CD4-positive, alpha-beta T cell treated with Interleukin-2 at 100 ng/mL for 4 hours (primary cell): ENCODE measurements at regions not wholly inside any gene's neighbourhood (a gene's known extent, or its start where the extent isn't known, plus 50 kb on each side); places are given as distances from the start of the nearest gene placed in this dataset.
A peak's percentile ranks its signal among the peaks of the same experiment; 100 is the strongest.
"Not testable (repeated sequence)": the region's sequence is repeated elsewhere in the genome, so short reads cannot be mapped to it uniquely, and the experiment has no call there.

Source experiments
- DNase-seq: peaks from one replicate; pipeline ENCODE4 v3.0.0-alpha.2; 2020; ENCODE audit warnings: low spot score

DNA sequence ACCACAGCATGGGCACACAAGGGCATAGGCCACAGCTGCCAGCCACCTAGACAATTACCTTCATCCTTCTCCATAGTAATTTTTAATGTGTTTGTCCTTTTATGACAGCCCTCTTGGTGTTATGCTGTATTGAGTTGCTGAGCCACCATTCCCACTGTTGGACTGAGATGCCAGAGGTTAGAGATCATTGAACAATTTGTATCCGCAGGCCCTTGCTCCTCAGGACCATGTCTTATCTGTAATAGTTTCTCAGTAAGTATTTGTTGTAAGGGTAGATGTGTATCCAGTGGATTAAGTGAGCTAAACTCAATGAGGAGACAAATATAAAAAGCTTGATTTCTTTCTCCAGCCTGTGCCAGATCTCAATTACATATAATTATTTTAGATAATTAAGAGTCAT lies 832.8 kb upstream of the ID2 start:
- DNase-seq: no peak

DNA sequence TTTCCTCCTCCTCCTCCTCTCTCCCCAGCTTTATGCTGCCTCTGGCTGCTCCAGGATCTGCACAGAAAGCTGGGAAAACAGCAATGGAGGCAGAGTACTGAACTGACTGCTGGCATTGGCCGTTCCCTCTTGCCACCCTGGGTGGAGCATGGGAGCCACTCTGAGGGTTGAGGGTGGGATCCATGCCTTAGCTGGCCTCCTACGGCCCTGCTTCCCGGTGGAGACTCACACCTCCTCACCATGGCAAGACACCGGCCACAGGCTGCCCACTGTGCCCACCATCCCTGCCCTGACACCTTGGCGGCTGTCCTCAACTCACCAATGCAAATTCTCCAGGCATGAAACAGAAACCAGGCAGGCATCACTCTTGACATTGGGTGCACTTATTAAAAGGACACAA lies 832.3 kb upstream of the ID2 start:
- DNase-seq: no peak

DNA sequence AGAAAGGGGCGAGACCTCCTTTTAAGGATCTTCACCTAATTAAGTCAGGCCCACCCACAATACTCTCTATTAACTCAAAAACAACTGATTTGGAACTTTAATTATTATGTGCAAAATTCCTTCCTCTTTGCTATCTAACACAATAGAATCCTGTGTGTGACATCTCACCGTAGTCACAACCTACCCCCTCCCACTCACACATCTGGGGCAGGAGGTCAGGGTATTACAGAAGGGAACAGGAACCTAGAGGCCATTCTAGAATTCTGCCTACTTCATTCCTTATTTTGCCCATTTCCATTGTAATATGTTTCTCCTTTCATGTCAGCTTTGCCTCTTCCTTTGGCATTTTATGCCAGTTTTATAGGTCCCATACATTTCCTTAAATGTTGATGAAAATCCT lies 829.3 kb upstream of the ID2 start:
- DNase-seq: no peak

DNA sequence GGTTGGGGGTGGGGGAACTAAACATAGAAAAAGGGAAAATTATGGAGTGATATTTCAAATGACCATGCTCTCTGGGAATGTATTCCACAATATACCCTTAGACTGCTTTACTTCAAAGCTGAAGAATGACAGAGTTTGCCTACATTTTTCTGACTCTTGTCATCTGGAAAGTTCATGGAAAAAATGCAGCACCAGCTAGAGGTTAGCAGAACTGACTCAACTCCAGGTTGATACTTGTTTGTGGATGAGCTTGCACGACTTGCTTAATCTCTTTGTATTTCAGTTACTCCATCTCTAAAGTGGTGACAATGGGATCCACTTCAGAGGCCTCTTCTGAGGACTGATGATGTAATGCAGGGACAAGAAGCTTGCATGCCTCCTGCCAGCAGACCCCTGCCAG lies 824.0 kb upstream of the ID2 start:
- DNase-seq: no peak

DNA sequence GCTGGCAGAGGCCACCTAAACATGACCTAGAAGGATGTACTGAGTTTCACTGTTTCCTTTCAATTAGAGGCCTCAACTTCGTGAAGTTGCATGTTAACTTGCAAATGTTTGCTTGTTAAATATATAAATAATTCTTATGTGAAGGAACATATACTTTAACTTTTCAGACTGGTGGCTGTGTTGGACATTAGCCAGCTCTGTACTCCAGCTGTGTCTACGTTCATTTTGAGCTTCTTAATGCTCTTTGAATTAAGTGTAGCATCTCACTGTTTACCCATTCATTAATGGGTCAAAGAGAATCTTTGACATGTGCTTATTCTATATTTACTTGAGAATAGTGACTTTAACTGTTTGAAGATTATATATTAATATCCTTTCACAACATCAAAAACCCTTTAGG lies 823.2 kb upstream of the ID2 start:
- DNase-seq: no peak

DNA sequence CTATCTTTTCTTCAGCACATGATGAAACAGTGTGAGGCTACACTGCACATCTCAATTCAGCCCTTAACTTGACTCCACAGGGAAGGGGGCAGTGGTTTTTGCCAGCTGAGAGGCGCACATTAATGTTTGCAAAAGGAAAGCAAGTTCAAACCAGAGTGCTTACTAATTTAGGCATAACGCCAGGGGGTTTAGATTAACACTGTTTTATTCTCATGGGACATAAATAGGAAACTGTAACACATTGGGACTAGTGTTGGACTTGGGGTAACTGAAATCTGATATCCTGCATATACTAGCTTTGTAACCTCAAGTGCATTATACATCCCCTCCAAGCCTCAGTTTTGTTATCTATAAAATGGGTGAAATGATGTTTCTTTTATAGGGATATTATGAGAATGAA lies 821.2 kb upstream of the ID2 start:
- no peak for DNase-seq

DNA sequence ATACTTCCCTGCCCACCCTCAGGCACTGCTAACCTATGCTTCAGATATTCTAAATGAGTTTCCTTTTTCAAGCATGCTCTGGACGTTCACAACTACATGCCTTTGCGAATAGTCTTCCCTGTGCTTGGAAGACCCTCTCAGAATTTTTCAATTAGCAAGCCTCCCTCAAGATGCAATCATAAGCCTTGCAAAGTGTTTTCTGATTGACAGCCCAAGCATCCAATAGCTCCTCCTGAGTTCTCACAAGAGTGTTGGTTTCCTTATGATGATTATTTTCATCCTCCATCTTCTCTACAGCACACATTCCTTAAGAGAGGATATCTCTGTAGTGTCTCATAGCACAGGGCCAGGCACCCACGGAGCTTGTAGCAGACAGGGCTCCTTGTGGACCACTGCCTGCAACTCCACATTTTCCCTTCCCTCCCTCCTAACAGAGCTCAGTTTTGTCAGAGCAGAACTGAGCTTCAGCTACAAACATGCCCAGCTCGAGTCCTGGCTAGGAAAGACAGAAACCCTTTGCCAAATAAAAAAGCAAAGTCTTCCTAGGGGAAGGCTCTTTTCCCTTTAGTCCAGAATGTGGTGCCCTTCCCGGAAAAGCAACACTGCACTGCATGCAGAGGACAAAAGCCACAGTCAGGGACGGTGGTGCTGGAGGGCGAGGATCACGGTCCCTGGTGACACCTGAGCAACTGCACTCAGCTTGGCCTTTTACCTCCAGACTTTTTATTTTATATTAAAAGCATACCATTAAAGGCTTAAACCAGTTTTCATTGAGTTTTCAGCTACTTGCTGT lies 819.8 kb upstream of the ID2 start:
- DNase-seq: no peak

DNA sequence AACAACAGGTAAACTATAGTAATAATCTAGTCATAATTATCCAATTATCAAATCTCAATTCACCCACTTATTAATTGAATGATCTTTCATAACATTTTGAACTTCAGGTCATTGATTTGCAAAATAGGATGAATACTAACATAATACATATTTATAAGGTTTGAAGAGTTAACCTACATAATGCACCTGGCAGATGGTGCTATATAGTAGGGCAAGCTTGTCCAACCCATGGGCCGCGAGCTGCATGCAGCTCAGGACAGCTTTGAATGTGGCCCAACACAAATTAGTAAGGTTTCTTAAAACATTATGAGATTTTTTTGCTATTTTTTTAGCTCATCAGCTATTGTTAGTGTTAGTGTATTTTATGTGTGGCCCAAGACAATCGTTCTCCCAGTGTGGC lies 815.8 kb upstream of the ID2 start:
- no peak for DNase-seq

DNA sequence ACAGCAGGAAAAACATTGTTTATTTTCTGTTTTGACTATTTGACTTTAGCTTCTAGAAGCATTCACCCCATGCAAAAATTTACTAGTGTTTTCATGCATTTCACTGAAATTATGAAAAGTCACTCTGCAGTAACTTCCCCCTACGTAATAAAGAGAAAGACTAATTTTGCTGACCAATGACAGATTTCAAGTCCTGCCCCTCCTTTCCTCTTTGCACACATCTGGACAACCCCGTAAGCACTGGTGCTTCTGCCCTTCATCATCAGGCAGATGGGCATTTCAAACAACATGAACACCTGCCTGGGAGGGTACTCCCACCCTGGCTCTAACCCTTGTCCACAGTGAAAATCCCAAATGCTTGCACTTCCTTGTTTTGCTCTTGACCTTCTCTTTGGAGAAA lies 815.0 kb upstream of the ID2 start:
- no peak for DNase-seq

DNA sequence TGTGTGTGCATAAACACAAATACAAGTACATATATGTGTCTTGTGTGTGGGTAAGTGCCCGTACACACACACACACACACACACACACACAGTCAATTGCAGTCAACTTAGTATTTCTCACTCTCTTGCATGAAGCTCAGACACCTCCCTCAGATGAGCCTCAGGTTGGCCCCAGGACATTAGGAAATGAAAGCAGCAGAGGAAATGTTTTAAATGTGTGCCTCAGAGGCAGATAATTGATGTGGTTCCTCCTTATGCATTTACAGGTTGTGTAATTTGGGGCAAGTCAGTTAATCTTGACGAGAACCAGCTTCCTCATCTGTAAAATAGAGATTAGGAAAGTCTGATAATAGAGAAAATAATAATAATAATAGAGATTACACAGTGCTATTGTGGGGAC lies 814.0 kb upstream of the ID2 start:
- DNase-seq: peak; percentile 8

DNA sequence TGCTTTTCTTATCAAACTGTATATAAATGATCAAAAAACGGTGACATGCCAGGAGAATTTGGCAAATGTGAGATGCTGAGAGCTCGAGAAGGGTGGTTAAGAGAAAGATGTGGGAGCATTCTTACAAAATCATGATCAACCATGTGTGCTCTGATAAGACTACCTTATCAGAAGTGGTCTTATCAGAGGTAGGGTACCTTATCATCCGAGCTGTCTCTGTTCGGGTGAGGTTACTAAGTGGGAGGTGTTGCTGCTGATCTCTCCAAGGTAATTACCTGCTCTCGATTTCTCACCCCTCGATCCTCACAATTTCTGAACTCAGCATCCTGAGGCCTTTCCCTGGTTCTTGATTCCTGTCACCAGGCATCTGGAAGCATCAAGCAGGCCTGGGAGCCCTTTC lies 813.0 kb upstream of the ID2 start:
- no peak for DNase-seq

DNA sequence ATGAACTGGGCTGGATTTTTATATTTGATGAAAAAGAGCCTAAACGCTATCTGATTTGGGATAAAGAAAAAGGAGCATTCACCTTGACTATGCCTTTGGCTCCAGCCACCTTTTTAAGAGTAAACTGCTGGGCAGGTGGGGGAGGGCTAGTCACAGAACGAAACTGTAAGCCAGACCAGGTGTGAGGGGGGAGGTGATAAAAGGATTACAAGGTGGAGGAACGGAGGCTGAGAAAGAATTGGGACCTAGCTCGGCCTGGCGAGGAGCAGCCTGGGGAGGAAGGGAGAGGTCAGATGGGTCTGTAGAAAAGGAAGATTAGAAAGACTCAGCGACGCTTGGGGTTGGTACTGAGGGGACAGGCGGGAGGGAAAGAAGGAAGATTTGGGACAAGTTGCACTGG lies 805.4 kb upstream of the ID2 start:
- DNase-seq: not testable (repeated sequence)

DNA sequence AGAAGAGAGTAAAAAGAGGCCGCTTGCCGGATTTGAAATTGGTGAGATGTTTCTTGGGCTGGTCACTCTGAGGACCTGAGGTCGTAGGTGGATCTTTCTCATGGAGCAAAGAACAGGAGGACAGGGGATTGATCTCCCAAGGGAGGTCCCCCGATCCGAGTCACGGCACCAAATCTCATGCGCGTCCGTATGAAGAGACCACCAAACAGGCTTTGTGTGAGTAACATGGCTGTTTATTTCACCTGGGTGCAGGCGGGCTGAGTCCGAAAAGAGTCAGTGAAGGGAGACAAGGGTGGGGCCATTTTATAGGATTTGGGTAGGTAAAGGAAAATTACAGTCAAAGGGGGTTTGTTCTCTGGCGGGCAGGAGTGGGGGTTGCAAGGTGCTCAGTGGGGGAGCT lies 803.6 kb upstream of the ID2 start:
- not testable (repeated sequence) for DNase-seq

DNA sequence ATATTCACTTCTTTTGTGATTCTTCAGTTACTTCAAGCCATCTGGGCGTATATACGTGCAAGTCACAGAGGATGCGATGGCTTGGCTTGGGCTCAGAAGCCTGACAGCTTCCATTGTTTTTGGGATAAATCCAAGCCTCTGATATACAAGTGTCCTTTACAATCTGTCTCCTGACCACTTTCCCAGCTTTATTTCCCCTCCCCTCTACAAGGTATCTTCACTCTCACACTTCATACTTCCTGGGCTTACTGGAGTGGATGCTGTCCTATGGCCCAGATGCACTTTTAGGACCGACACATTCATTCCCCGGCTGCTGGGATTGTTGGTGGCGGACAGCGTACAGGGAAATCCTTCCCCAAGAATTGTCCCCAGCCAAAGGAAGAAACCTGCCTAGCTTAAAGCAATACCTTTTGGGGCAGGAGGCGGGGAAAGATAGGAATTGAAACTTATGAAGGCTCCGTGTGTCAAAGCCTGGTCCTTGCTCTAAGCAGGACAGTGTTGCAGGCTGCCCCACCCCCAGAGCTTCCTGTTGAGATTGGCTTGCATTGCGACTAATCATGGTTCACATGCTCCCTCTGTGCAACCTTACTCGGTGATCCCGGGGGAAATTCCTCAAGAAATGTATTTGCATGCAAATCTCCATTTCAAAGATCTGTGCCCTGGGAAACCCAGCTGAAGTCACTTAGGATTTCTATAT lies 802.9 kb upstream of the ID2 start:
- no peak for DNase-seq

DNA sequence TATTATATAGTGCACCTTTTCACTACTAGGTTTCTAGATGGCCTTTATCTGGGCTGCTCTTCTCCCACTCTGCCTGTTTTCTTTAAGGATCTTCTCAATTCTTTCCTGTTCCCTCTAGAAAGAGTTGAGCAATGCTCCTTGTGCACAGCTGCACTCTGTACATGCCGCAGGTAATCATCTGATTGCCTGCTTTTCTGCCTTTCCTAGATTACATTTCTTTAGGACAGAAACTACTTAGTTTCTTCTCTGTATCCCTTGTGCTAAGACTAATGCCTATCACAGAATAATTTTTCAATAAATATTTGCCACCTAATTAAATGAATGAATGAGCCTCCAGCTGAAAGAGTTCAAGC lies 802.4 kb upstream of the ID2 start:
- no peak for DNase-seq

DNA sequence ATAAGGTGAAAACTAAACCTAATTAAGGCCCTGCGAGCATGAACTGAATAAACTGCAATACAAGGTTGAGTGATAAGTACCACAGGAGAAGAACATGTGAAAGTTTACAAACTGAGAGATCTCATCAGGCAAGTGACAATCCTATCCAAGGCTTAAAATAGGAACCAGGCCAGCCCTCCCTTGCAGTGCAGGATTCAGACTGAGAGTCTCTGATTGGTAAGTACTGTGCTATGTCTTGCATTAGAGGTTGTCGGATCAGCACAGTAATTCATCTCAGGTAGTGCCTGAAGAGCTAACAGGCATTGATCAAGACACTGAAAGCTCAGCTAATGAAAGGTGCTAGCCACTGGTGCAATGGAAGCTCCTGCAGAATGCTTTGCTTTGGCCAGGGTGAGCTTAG lies 801.7 kb upstream of the ID2 start:
- DNase-seq: no peak

DNA sequence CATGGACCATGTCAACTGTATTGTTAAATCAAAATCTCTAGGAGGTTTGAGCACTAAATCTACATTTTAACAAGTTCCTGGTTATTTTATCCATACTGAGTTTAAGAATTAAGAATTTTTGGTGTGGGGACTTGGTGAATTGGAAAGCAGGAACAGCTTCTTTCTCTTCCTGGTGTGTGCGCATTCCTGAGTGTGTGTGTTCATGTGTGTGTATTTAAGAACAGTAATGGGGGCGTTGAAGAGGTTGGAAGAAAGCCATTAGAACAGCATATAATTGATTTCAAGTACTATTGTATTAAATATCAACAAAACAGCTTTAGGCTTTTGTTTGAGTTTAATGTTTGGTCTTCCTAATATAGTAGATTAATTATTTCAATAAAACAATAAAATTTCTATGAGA lies 801.3 kb upstream of the ID2 start:
- DNase-seq: no peak

DNA sequence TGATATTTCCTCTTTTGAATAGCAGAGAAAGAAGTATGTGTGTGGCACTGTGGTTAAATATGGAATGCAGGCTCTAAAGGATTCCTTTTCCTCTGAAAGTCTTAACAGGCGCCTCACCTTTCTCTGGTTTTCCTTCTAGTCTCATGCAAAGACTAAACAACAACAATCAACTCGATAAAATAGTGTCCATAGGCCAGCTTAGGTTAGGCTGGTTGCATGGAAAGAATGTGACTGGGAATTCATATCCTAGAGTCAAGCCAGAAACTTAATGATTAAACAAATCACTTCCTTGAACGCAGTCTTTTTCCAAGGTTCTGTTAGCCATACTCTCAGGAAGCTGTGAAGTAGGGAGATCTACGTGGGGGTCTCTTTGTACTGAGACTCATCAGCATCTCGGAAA lies 800.8 kb upstream of the ID2 start:
- DNase-seq: no peak

DNA sequence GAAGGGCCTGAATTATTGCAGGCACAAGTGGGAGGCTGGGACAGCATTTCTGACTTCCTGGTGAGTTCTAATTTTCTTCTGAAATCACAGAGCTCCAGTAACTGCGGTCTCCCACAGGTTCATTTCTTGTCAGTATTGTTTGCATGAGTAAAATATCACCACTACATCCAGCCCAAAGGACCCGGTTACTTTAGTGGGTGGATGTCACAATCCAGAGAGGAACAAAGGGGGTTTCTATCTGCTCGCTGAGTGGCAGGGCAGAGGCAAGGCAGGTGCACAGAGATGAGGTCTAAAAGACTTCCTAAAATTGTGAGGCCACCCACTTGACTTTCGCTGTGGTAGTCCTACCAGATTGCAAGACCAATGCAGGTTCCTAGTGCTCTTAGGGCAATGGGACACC lies 800.4 kb upstream of the ID2 start:
- DNase-seq: no peak

DNA sequence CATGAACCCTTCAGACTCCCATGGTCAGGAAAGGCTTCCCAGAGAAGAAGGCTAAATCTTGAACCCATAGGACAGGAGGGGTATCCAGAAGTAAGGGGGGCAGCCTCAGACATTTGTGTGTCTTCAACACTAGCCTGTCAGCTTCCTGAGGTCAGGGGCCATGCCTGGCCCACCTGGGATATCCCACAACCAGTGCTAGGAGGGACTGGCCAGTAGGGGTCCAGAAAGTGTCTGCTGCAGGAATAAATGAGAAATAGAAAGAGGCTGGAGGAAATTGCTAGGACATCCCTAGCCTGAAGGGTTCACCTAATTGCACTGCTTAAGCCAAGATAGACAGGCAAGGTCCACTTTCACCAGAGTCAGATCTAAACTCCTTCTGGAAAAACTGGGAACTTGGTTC lies 799.6 kb upstream of the ID2 start:
- no peak for DNase-seq

DNA sequence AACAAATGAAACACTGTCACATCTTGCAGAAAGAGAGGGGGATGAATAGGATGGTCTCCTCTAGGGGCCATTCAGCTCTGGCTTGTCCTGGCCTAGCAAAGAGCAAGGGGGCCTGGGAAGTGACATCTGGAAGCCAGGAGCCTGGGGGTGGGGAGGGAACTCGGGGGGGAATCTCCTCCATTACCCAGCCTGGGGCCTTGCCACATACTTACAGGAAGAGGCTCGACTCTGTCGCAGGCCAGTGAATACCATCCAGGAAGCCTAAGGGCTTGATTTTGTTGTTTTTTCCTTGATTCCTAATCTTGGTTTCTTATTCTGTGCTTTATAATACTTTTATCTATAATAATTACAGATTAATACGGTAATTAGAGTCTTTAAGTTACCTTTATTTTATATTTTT lies 797.5 kb upstream of the ID2 start:
- DNase-seq: no peak

DNA sequence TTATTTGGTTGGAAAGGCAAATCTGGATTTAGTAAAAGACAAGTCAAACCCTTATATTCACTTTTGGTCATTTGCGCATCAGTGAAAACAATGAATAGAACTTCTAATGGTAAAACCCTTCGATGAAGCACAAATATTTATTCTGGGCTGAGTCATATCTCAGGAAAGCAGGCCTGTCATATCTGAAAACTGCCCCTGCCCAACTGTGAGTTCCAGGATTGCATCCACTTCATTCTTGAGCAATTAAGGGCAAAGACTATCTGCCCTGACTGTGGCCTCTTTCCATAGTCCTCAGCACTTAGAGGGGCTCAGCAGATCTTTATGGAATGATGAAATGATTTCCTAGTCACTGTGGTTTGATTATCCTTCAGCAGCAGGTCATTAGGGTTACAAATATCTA lies 795.2 kb upstream of the ID2 start:
- DNase-seq: no peak

DNA sequence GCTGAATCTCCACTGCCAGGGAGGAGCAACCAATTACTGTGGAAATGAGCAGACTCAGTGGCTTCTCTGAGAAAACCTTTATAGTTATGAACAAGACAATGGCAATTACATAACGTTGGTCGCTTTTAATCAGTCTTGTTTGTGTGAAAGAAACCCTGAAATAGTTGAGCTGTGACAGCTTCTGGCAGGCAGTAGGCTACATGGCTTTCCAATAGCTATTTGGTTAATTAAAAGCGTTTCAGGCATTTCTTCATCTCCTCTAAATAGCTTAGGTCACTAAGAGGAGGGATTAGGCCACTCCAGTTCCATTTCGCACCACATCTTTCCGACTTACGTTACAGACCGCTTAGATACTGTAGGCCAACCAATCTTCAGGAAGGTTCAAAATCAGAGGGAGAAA lies 794.4 kb upstream of the ID2 start:
- no peak for DNase-seq

DNA sequence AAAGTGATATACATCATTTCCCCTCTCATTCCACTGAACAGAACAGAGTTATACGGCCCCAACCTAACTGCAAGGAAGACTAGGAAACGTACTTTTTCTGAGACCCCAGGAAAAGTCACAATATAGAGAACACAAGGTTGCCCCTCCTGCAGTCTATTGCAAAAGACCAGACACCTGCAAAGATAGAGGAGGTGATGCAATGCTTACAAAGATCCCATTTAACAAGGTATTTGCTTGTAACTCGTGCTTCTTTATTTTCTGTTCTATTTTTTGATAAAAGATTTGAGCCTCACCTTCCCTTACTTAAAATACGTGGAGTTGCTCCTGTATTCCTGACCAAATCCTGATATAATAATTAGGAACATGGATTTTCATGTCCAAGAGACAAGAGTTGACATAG lies 793.0 kb upstream of the ID2 start:
- no peak for DNase-seq
